NCI-H146 (cell line): ENCODE measurements at regions not wholly inside any gene's neighbourhood (a gene's known extent, or its start where the extent isn't known, plus 50 kb on each side); places are given as distances from the start of the nearest gene placed in this dataset.
"Not testable (repeated sequence)": the region's sequence is repeated elsewhere in the genome, so short reads cannot be mapped to it uniquely, and the experiment has no call there.

ENCODE experiments used
- DNase-seq: peaks from one replicate; lab custom pipeline; 2025; lab: John Stamatoyannopoulos, UW

GRCh38 chr15:62270216-62270921 is 105.3 kb upstream of the C2CD4B start:
- DNase-seq: no peak

DNA sequence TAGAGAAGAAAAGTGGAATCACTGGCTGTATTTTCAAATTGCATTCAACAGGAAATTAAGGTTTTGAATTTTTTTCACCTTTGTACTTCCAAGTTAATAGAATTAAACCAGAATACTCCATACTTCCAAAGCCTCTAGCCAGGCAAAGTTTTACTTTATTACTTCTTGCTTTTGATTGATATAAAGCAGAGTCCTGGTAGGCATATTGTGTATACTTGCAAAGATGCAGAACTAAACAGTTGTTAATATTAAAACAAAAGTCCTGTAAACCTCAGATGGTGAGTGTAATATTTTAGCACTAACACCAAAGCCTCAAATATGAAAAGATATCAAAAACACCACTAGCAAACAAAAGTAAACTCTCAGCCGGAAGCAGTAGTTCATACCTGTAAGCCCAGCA is 107.2 kb upstream of the C2CD4B start:
- DNase-seq: no peak

- DNase-seq: no peak
These were observed 110.7 kb upstream of the C2CD4B start for GRCh38 chr15:62275831-62276230.

DNA sequence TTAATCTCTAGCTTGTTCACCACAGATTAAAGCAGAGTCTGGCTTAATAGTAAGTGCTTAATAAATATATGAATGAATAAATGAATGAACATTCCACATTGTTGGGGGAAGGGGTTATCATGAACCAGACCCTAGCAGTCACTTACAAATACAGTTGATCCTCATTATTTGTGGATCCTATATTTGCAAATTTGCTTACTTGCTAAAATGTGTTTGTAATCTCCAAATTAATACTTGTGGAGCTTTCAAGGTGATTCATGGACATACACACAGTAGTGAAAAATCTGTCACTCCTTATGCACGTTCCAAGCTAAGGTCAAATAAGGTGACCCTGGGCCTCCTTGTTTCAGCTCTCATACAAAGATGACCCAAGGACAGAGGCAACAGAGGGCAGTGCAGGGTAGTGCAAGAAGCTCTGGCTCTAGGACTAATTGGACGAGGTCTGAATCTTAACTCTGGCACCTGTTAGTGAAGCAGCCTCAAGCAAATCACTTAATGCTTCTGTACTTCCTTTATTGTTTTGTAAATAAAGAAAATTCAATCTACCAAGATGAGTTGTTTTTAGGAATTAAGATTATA is 112.8 kb upstream of the C2CD4B start:
- no peak for DNase-seq

- DNase-seq: no peak
These were observed 113.4 kb upstream of the C2CD4B start for GRCh38 chr15:62278534-62278933.

DNA sequence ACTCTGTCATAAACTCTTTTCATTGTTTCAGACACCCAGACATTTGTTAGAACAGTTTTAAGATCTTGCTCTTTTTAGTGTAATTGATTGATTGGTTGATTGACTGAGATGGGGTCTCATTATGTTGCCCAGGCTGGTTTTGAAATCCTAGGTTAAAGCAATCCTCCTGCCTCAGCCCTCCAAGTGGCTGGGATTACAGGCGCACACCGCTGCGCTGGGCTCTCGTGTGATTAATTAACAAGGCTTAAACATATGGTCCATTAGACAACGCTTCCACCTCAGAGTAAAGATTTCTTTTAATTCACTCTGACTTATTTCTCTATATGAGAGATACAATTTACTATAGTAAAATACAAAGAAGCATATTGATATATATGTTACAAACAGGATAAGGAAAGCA is 114.0 kb upstream of the C2CD4B start:
- no peak for DNase-seq

DNA sequence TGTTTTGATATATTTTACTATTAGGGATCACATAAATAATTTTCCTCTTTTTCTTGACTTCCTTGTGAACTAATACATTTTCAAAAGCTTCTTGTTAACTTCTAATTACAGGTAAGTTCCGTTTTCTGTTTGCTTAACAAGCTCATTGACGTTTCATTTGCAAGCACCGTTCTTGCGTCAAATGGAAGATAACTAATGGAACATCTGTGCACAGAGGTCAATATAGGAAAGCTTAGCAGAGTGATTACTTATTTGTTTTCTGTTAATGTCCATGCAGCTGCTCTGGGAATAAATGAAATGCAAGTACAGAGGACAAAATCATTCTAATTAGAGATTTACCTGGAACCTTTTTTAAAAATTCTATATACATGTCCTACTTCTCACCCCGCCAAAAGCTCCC is 115.5 kb upstream of the C2CD4B start:
- peak; percentile 50 for DNase-seq

DNA sequence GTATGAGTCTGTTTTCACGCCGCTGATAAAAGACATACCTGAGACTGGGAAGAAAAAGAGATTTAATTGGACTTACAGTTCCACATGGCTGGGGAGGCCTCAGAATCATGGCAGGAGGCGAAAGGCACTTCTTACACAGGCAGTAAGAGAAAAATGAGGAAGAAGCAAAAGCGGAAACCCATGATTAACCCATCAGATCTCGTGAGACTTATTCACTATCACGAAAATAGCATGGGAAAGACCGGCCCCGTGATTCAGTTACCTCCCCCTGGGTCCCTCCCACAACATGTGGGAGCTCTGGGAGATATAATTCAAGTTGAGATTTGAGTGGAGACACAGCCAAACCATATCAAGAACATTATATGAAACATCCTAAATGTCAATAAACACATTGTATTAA is 116.7 kb upstream of the C2CD4B start:
- DNase-seq: not testable (repeated sequence)

DNA sequence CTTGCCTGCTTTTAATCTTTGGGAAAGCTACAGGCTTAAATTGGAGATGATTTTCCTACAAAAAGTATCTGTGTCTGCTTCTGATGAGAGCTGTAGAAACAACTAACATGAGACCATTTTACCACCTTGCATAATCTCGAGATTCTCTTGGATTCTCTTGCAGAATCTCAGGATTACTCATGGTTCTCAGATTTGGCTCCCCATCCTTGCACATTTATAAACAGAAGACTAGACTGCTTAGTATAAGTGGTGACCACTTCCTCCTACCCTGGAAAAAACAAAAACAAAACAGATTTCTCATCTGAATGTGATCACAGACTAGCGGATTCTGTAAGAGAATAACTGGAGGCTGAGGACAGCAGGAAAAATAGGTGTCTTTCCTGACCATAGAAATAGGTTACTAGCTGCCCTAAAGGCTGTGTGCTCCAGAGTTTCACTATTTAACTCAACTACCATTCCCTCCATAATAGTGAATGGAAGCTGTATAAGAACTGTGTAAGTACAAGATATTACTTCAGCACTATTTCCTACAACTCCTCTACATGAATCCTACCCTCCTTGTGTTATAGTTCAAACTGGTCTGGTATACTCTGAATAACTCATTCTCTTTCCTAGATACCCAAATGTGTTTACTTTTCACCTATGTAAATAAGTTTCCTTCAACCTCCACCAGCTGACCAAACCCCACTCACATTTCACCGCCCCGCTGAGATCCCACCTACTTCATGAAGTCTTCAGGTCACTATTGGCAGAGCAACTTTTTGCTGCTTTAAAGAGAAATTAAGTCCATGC is 122.2 kb upstream of the C2CD4B start:
- DNase-seq: peak; percentile 36

GRCh38 chr15:62288361-62289017 is 123.4 kb upstream of the C2CD4B start:
- no peak for DNase-seq

GRCh38 chr15:62291262-62291661 is 126.2 kb upstream of the C2CD4B start:
- no peak for DNase-seq

GRCh38 chr15:62296756-62297507 is 131.8 kb upstream of the C2CD4B start:
- no peak for DNase-seq

DNA sequence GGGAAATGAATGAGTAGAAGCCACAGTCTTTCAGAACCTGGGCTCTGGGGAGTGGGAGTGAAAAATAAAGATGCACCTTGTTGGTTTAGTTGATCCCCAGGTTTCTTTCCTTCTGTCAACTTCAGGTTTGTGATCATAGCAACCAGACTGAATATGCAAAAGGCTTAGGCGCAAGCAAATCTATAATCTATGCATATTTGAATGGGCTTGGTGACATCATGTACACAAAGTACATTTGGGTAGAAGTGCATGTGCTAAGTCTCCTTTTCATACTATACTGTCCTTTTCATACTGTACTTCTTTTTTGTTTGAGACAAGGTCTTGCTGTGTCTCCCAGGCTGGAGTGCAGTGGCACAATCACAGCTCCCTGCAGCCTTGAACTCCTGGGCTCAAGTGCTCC is 132.4 kb upstream of the C2CD4B start:
- no peak for DNase-seq

DNA sequence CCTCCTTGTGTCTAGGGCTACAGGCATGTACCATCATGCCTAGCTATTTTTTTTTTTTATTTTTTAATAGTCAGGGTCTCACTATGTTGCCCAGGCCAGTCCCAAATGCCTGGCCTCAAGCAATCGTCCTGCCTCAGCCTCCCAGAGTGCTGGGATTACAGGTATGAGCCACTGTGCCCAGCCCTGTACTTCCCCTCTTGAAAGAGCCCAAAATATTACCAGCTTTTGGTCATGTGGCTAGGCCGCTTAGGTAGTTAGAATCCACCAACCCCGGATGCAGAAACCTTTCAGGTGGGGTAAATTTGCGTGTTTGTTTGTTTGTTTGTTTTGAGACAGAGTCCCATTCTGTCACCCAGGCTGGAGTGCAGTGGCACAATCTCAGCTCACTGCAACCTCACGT is 132.8 kb upstream of the C2CD4B start:
- DNase-seq: no peak

- no peak for DNase-seq
These were observed 133.7 kb upstream of the C2CD4B start for GRCh38 chr15:62298811-62299210.

GRCh38 chr15:62299541-62299940 is 134.5 kb upstream of the C2CD4B start:
- no peak for DNase-seq

- DNase-seq: no peak
These were observed 137.0 kb upstream of the C2CD4B start for GRCh38 chr15:62301993-62302675.

GRCh38 chr15:62306851-62307504 is 141.9 kb upstream of the C2CD4B start:
- DNase-seq: peak; percentile 87

DNA sequence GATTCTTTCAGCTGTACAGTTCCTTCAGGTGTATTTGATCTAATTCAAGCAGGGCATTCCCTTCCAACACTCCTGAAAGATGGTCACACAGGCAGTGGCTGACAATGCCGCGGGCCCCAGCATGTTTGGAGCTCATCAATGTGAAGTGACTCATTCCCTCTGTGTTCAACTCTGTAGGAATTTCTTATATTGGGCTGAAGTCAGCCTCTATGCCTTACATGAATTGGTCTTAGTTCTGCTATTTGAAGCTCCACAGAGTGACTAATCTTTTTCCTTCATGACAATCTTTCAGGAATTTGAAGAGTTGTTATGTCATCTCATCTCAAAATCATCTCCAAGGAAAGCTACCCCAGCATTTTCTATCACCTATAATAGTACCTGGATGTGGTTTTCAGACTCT is 142.5 kb upstream of the C2CD4B start:
- DNase-seq: no peak

GRCh38 chr15:62316413-62317060 is 151.5 kb upstream of the C2CD4B start:
- no peak for DNase-seq
